ENCODE measurements at regions not wholly inside any gene's neighbourhood (a gene's known extent, or its start where the extent isn't known, plus 50 kb on each side); places are given as distances from the start of the nearest gene placed in this dataset.
"Not testable (repeated sequence)": the region's sequence is repeated elsewhere in the genome, so short reads cannot be mapped to it uniquely, and the experiment has no call there.

- no peak for DNase-seq (ENCODE audit: low spot score)
Observed at GRCh38 chr10:28130267-28130666, 131.4 kb upstream of the ODAD2 start.

- DNase-seq (ENCODE audit: low spot score) = no peak
Observed at GRCh38 chr10:28127881-28128280, 129.0 kb upstream of the ODAD2 start.

GRCh38 chr10:28125701-28126100 lies 126.8 kb upstream of the ODAD2 start:
- no peak for DNase-seq (ENCODE audit: low spot score)

- DNase-seq (ENCODE audit: low spot score) = no peak
Observed at GRCh38 chr10:28120795-28121194, 121.9 kb upstream of the ODAD2 start.

- DNase-seq (ENCODE audit: low spot score) = no peak
Observed at GRCh38 chr10:28120043-28120749, 121.3 kb upstream of the ODAD2 start.

GRCh38 chr10:28118985-28119628 lies 120.2 kb upstream of the ODAD2 start:
- no peak for DNase-seq (ENCODE audit: low spot score)

- DNase-seq (ENCODE audit: low spot score) = no peak
Observed at GRCh38 chr10:28113202-28113601, 114.3 kb upstream of the ODAD2 start.

GRCh38 chr10:28111712-28112111 lies 112.8 kb upstream of the ODAD2 start:
- DNase-seq (ENCODE audit: low spot score) = no peak

GRCh38 chr10:28105561-28105960 lies 106.7 kb upstream of the ODAD2 start:
- DNase-seq (ENCODE audit: low spot score) = no peak

GRCh38 chr10:28097633-28098032 lies 98.8 kb upstream of the ODAD2 start:
- no peak for DNase-seq (ENCODE audit: low spot score)

- no peak for DNase-seq (ENCODE audit: low spot score)
Observed at GRCh38 chr10:28095791-28096378, 97.0 kb upstream of the ODAD2 start.

- DNase-seq (ENCODE audit: low spot score) = no peak
Observed at GRCh38 chr10:28094121-28094520, 95.2 kb upstream of the ODAD2 start.

- no peak for DNase-seq (ENCODE audit: low spot score)
Observed at GRCh38 chr10:28091913-28092312, 93.0 kb upstream of the ODAD2 start.

GRCh38 chr10:28090506-28090905 lies 91.6 kb upstream of the ODAD2 start:
- DNase-seq (ENCODE audit: low spot score) = no peak

GRCh38 chr10:28089467-28089866 lies 90.6 kb upstream of the ODAD2 start:
- no peak for DNase-seq (ENCODE audit: low spot score)

- DNase-seq (ENCODE audit: low spot score) = no peak
Observed at GRCh38 chr10:28087661-28088351, 88.9 kb upstream of the ODAD2 start.

- DNase-seq (ENCODE audit: low spot score) = not testable (repeated sequence)
Observed at GRCh38 chr10:28085760-28086159, 86.9 kb upstream of the ODAD2 start.

- DNase-seq (ENCODE audit: low spot score) = no peak
Observed at GRCh38 chr10:28082885-28083284, 84.0 kb upstream of the ODAD2 start.

- DNase-seq (ENCODE audit: low spot score) = no peak
Observed at GRCh38 chr10:28082316-28082715, 83.4 kb upstream of the ODAD2 start.

- DNase-seq (ENCODE audit: low spot score) = no peak
Observed at GRCh38 chr10:28077889-28078288, 79.0 kb upstream of the ODAD2 start.

- DNase-seq (ENCODE audit: low spot score) = no peak
Observed at GRCh38 chr10:28075424-28075823, 76.5 kb upstream of the ODAD2 start.

- DNase-seq (ENCODE audit: low spot score) = no peak
Observed at GRCh38 chr10:28072573-28072972, 73.7 kb upstream of the ODAD2 start.

GRCh38 chr10:28060031-28060607 lies 61.2 kb upstream of the ODAD2 start:
- DNase-seq (ENCODE audit: low spot score) = no peak

Measured in hematopoietic multipotent progenitor cell treated with erythropoietin and hydrocortisone succinate and interleukin-3 and kit ligand, for 17 days (in vitro differentiated cells).